Stomach (tissue), 4 donors: ENCODE measurements at regions not wholly inside any gene's neighbourhood (a gene's known extent, or its start where the extent isn't known, plus 50 kb on each side); places are given as distances from the start of the nearest gene placed in this dataset.

Experiments used
- CTCF ChIP-seq, 7 experiments: fragments of 450-650 bp in 4 of 7; fragments of 200-600 bp in 3 of 7; sonication (generic) in 3 of 7; IDR thresholded peaks; one replicate each; pipeline ENCODE4 v1.5.1; 2016 to 2019; ENCODE audit warnings: antibody characterized with exemption in 7 of 7, control low read depth in 2 of 7, mild to moderate bottlenecking in 1 of 7
- EP300 ChIP-seq: sonication (generic); formaldehyde crosslinking; IDR thresholded peaks from one replicate; pipeline ENCODE4 v1.6.1; 2017; ENCODE audit warnings: antibody characterized with exemption
- POLR2A ChIP-seq, 4 donors: fragments of 450-650 bp; IDR thresholded peaks; one replicate each; pipeline ENCODE4 v1.6.1; 2016; ENCODE audit warnings: antibody characterized with exemption in 4 of 4, control low read depth in 2 of 4, mild to moderate bottlenecking in 1 of 4, moderate library complexity in 1 of 4
- POLR2AphosphoS5 ChIP-seq, 3 donors: sonication (generic); formaldehyde crosslinking; IDR thresholded peaks; one replicate each; pipeline ENCODE4 v1.6.1; 2016; ENCODE audit warnings: antibody characterized with exemption in 3 of 3

- TF ChIP-seq CTCF (IDR thresholded peaks at IDR 0.05) (no peak), POLR2A (IDR thresholded peaks at IDR 0.05) (no peak), POLR2AphosphoS5 (IDR thresholded peaks at IDR 0.05) (no peak), EP300 (no peak)
Measured at GRCh38 chr2:76516861-76517573, 806.3 kb upstream of the GCFC2 start.
